ENCODE measurements at regions not wholly inside any gene's neighbourhood (a gene's known extent, or its start where the extent isn't known, plus 50 kb on each side); places are given as distances from the start of the nearest gene placed in this dataset.

DNA sequence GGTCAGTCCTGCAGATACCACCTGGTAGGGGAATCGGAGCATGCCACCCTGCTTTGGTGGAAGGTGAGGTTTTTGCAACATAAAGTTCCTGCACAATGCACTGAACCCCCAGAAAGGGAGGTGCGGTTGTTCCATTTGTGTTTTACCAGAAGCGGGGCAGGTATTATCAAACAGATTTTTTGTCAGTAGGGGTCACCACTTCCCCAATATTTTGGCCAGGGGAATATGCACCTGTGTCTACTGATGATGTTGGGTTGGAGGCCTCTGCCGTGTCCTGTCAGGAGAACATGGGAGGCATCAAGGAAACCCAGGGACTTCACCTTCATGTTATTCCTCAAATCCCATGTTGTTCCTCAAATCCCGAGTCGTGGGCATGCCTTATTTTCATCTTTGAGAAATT lies 438.7 kb downstream of the NTRK2 start:
- intact Hi-C loops (cut with micrococcal nuclease; ENCODE audit: unreplicated experiment) = no loop called here
- H3K27ac ChIP-seq (ENCODE audit: low read depth, low read length, poor library complexity, severe bottlenecking) = no peak overlapping the region
- H3K9me3 ChIP-seq (ENCODE audit: low read length) = no peaks in the 10 kb centered on the region
- no peak overlapping the region for H3K4me2 ChIP-seq (ENCODE audit: low read length)
- no peak for TF ChIP-seq EZH2phosphoT487 (IDR thresholded peaks at IDR 0.05; ENCODE audit: borderline replicate concordance, low read depth, low read length)
- TF ChIP-seq, protein P1, sequence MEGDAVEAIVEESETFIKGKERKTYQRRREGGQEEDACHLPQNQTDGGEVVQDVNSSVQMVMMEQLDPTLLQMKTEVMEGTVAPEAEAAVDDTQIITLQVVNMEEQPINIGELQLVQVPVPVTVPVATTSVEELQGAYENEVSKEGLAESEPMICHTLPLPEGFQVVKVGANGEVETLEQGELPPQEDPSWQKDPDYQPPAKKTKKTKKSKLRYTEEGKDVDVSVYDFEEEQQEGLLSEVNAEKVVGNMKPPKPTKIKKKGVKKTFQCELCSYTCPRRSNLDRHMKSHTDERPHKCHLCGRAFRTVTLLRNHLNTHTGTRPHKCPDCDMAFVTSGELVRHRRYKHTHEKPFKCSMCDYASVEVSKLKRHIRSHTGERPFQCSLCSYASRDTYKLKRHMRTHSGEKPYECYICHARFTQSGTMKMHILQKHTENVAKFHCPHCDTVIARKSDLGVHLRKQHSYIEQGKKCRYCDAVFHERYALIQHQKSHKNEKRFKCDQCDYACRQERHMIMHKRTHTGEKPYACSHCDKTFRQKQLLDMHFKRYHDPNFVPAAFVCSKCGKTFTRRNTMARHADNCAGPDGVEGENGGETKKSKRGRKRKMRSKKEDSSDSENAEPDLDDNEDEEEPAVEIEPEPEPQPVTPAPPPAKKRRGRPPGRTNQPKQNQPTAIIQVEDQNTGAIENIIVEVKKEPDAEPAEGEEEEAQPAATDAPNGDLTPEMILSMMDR (conservative IDR thresholded peaks at IDR 0.05; ENCODE audit: low read length) = no peak
- H3K79me2 ChIP-seq (ENCODE audit: insufficient read depth, low read depth, low read length) = no peaks in the 10 kb centered on the region
- peak; percentile 1 for DNase-seq (ENCODE audit: low spot score)
- BruUV-seq (replicated peaks) = no TSS peak
- CTCF ChIA-PET (ENCODE audit: unreplicated experiment) = no interaction called here
- no peak overlapping the region for H3K4me3 ChIP-seq (ENCODE audit: low read depth, low read length, poor library complexity, severe bottlenecking)
- no peaks in the 10 kb centered on the region for H3K9me2 ChIP-seq (ENCODE audit: insufficient read depth, low read length)
- H4K20me1 ChIP-seq (ENCODE audit: insufficient read depth, low read length) = no peaks in the 10 kb centered on the region
- no peak overlapping the region for H2AFZ ChIP-seq (ENCODE audit: low read length)
- POLR2A ChIA-PET = no interaction called here
- no peaks in the 10 kb centered on the region for H3K36me3 ChIP-seq (ENCODE audit: insufficient read depth, low read length)
- H3K4me1 ChIP-seq (ENCODE audit: insufficient read depth, low read length, poor library complexity, severe bottlenecking) = no peaks in the 10 kb centered on the region

DNA sequence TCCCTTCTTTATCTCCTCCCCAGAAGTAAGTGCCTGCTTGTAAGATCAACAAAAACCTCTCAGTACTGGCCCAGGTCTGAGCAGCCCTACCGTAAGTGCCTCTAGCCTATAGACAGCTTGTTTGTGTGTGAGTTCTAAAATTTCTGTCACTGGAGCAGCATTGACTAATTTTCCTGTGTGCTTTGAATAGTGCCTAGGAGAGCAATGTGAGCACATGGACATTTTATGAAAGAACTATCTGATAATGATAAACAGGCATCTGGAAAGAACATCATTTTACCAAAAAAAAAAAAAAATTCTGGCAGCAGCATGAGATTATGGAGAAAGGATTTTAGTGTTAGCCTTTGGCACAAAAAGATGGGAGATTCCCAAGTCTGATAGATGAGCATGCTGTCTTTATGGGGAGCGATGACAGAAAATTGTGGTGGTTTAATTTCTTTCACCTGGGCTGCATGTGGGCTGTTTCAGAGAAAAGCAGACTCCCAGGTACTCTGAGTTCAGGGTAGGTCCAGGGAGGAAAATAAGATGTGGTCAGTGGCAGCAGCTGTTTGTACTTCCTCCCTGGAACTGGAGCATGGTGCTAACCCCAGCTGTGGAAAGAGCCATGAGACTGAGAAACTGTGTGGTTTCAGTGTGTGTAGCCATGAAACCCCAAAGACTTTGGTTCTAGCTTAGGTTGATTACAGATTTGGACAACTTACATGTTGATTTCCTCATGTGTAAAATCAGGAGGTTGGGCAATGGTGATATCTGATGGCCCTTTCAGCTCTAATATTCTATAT lies 419.9 kb downstream of the NTRK2 start:
- intact Hi-C loops (cut with micrococcal nuclease; ENCODE audit: unreplicated experiment) = no loop called here
- Histone ChIP-seq H3K79me2 (ENCODE audit: insufficient read depth, low read depth, low read length) (no peaks in the 10 kb centered on the region), H3K36me3 (ENCODE audit: insufficient read depth, low read length) (no peaks in the 10 kb centered on the region), H3K9me3 (ENCODE audit: low read length) (no peaks in the 10 kb centered on the region), H4K20me1 (ENCODE audit: insufficient read depth, low read length) (no peaks in the 10 kb centered on the region), H3K4me3 (ENCODE audit: low read depth, low read length, poor library complexity, severe bottlenecking) (no peak overlapping the region), H3K4me2 (ENCODE audit: low read length) (no peak overlapping the region), H3K27ac (ENCODE audit: low read depth, low read length, poor library complexity, severe bottlenecking) (no peak overlapping the region), H3K4me1 (ENCODE audit: insufficient read depth, low read length, poor library complexity, severe bottlenecking) (no peaks in the 10 kb centered on the region), H3K9me2 (ENCODE audit: insufficient read depth, low read length) (no peaks in the 10 kb centered on the region), H2AFZ (ENCODE audit: low read length) (no peak overlapping the region)
- no TSS peak for BruUV-seq (replicated peaks)
- DNase-seq (ENCODE audit: low spot score) = no peak
- ChIA-PET CTCF (ENCODE audit: unreplicated experiment) (no interaction called here), POLR2A (no interaction called here)
- TF ChIP-seq, protein P1 (conservative IDR thresholded peaks at IDR 0.05; ENCODE audit: low read length) = no peak
- no peak for TF ChIP-seq EZH2phosphoT487 (IDR thresholded peaks at IDR 0.05; ENCODE audit: borderline replicate concordance, low read depth, low read length)

DNA sequence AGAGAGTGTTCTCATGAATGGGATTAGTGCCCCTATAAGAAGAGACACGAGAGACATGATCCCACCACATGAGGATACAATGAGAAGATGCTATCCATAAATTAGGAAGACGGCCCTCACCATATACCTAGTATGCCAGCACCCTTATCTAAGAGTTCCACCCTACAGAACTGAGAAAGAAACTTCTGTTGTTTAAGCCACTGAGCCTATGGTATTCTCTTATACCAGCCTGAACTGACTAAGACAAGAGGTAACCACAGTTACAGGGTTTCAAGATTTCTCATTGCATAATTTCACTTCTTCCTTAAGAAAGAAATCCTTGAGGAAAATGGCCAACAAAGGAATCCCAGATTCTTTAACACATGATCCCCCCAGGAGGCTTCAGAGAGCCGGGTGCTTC lies 412.4 kb downstream of the NTRK2 start:
- TF ChIP-seq, protein P1 (conservative IDR thresholded peaks at IDR 0.05; ENCODE audit: low read length) = no peak
- TF ChIP-seq EZH2phosphoT487 (IDR thresholded peaks at IDR 0.05; ENCODE audit: borderline replicate concordance, low read depth, low read length) = no peak
- no peaks in the 10 kb centered on the region for H3K9me3 ChIP-seq (ENCODE audit: low read length)
- H3K4me3 ChIP-seq (ENCODE audit: low read depth, low read length, poor library complexity, severe bottlenecking) = no peak overlapping the region
- ChIA-PET CTCF (ENCODE audit: unreplicated experiment) (no interaction called here), POLR2A (no interaction called here)
- DNase-seq (ENCODE audit: low spot score) = no peak
- H3K4me1 ChIP-seq (ENCODE audit: insufficient read depth, low read length, poor library complexity, severe bottlenecking) = no peaks in the 10 kb centered on the region
- H3K4me2 ChIP-seq (ENCODE audit: low read length) = no peak overlapping the region
- H3K36me3 ChIP-seq (ENCODE audit: insufficient read depth, low read length) = no peaks in the 10 kb centered on the region
- BruUV-seq (replicated peaks) = no TSS peak
- intact Hi-C loops (cut with micrococcal nuclease; ENCODE audit: unreplicated experiment) = no loop called here
- H4K20me1 ChIP-seq (ENCODE audit: insufficient read depth, low read length) = no peaks in the 10 kb centered on the region
- H3K79me2 ChIP-seq (ENCODE audit: insufficient read depth, low read depth, low read length) = no peaks in the 10 kb centered on the region
- H3K27ac ChIP-seq (ENCODE audit: low read depth, low read length, poor library complexity, severe bottlenecking) = no peak overlapping the region
- H2AFZ ChIP-seq (ENCODE audit: low read length) = no peak overlapping the region
- H3K9me2 ChIP-seq (ENCODE audit: insufficient read depth, low read length) = no peaks in the 10 kb centered on the region
